ENCODE measurements at regions not wholly inside any gene's neighbourhood (a gene's known extent, or its start where the extent isn't known, plus 50 kb on each side); places are given as distances from the start of the nearest gene placed in this dataset.

DNA sequence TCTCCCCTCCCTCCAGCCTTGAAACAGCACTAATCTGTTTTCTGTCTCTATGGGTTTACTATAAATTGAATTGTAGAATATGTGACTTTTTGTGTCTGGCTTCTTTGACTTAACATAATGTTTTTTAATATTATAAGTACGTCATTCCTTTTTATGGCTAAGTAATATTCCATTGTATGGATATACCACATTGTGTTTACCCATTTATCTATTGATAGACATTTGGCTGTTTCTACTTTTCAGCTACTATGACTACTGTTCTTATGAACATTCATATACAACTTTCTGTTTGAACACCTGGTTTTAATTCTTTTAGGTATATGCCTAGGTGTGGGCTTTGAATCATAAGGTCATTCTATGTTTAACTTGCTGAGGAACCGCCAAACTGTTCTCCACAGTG lies 961.9 kb downstream of the CDH8 start:
- Histone ChIP-seq H3K4me3 (no peak overlapping the region), H3K79me2 (replicated peaks; ENCODE audit: insufficient read depth) (no peaks in the 10 kb centered on the region)
- TF ChIP-seq ZNF462 (CRISPR knock-in tag; IDR thresholded peaks at IDR 0.05) = no peak
- TF ChIP-seq STAT1 (IDR thresholded peaks at IDR 0.05; ENCODE audit: unreplicated experiment) = no peak
- TF ChIP-seq EZH2phosphoT487 (IDR thresholded peaks at IDR 0.05; ENCODE audit: unreplicated experiment) = no peak
- TF ChIP-seq EZH2 (IDR thresholded peaks at IDR 0.05; ENCODE audit: low read depth, unreplicated experiment) = no peak
- no peak for TF ChIP-seq ZNF331 (CRISPR knock-in tag; IDR thresholded peaks at IDR 0.05; ENCODE audit: low read depth)
- no peak for TF ChIP-seq JUNB (IDR thresholded peaks at IDR 0.05; ENCODE audit: unreplicated experiment)
- no peak for TF ChIP-seq ZNF114 (CRISPR knock-in tag; IDR thresholded peaks at IDR 0.05)
- TF ChIP-seq, protein P1, sequence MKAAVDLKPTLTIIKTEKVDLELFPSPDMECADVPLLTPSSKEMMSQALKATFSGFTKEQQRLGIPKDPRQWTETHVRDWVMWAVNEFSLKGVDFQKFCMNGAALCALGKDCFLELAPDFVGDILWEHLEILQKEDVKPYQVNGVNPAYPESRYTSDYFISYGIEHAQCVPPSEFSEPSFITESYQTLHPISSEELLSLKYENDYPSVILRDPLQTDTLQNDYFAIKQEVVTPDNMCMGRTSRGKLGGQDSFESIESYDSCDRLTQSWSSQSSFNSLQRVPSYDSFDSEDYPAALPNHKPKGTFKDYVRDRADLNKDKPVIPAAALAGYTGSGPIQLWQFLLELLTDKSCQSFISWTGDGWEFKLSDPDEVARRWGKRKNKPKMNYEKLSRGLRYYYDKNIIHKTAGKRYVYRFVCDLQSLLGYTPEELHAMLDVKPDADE (IDR thresholded peaks at IDR 0.05) = no peak
- TF ChIP-seq, protein P2, sequence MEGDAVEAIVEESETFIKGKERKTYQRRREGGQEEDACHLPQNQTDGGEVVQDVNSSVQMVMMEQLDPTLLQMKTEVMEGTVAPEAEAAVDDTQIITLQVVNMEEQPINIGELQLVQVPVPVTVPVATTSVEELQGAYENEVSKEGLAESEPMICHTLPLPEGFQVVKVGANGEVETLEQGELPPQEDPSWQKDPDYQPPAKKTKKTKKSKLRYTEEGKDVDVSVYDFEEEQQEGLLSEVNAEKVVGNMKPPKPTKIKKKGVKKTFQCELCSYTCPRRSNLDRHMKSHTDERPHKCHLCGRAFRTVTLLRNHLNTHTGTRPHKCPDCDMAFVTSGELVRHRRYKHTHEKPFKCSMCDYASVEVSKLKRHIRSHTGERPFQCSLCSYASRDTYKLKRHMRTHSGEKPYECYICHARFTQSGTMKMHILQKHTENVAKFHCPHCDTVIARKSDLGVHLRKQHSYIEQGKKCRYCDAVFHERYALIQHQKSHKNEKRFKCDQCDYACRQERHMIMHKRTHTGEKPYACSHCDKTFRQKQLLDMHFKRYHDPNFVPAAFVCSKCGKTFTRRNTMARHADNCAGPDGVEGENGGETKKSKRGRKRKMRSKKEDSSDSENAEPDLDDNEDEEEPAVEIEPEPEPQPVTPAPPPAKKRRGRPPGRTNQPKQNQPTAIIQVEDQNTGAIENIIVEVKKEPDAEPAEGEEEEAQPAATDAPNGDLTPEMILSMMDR (conservative IDR thresholded peaks at IDR 0.05; ENCODE audit: low read depth in 2 of 2) = no peak

More for the DNA sequence above, 961.9 kb downstream of the CDH8 start:
- no peak overlapping the region for H3K27ac Mint-ChIP-seq
- H3K36me3 ChIP-seq (ENCODE audit: insufficient read depth) = 0 out of 2 replicates have a peak, but pooled peaks cover 3% of the 10 kb centered on the region
- peaks cover 20% of the 10 kb centered on the region; the same call in 2 of the 3 replicates for H3K9me3 Mint-ChIP-seq
- H3K36me3 Mint-ChIP-seq (ENCODE audit: low read depth) = peaks cover 9% of the 10 kb centered on the region; the same call in 1 of the 3 replicates
- H3K4me3 Mint-ChIP-seq = no peak overlapping the region
- no peak overlapping the region for H3K4me2 ChIP-seq
- no peaks in the 10 kb centered on the region for H3K27me3 ChIP-seq (ENCODE audit: insufficient read depth)
- peaks cover 3% of the 10 kb centered on the region; the same call in 2 of the 3 replicates for H3K4me1 Mint-ChIP-seq
- no peaks in the 10 kb centered on the region for H4K20me1 ChIP-seq (replicated peaks; ENCODE audit: insufficient read depth)
- DNase-seq (ENCODE audit: low spot score) = no peak
- H3K27ac ChIP-seq (ENCODE audit: low read depth) = no peak overlapping the region
- H3K4me1 ChIP-seq (ENCODE audit: insufficient read depth) = no peaks in the 10 kb centered on the region
- no peaks in the 10 kb centered on the region for H3K27me3 Mint-ChIP-seq (ENCODE audit: insufficient read depth, low read depth, poor library complexity)
- H2AFZ ChIP-seq = no peak overlapping the region
- H3F3A ChIP-seq (replicated peaks; ENCODE audit: low read depth) = no peaks in the 10 kb centered on the region
- no peaks in the 10 kb centered on the region for H3K9me2 ChIP-seq (ENCODE audit: insufficient read depth)
- ATAC-seq = no peak
